ENCODE measurements at regions not wholly inside any gene's neighbourhood (a gene's known extent, or its start where the extent isn't known, plus 50 kb on each side); places are given as distances from the start of the nearest gene placed in this dataset.

GRCh38 chr18:49678440-49678839 lies 116.6 kb downstream of the LIPG start:
- H3K36me3 Mint-ChIP-seq: no peaks in the 10 kb centered on the region
- ATAC-seq (no peak), DNase-seq (ENCODE audit: low spot score in 2 of 2) (no peak)
- H3K4me3 Mint-ChIP-seq: no peak overlapping the region
- H3K27ac Mint-ChIP-seq: no peak overlapping the region
- peaks cover 5% of the 10 kb centered on the region for H3K4me1 Mint-ChIP-seq
- no peaks in the 10 kb centered on the region for H3K9me3 Mint-ChIP-seq

GRCh38 chr18:49677762-49678413 lies 116.0 kb downstream of the LIPG start:
- ATAC-seq (no peak), DNase-seq (ENCODE audit: low spot score in 2 of 2) (no peak)
- Mint-ChIP-seq H3K9me3 (no peaks in the 10 kb centered on the region), H3K4me1 (peaks cover 5% of the 10 kb centered on the region), H3K27ac (no peak overlapping the region), H3K36me3 (no peaks in the 10 kb centered on the region), H3K4me3 (no peak overlapping the region)

- DNase-seq (ENCODE audit: low spot score in 2 of 2) (no peak), ATAC-seq (no peak)
- Mint-ChIP-seq H3K36me3 (no peaks in the 10 kb centered on the region), H3K4me3 (no peak overlapping the region), H3K4me1 (peaks cover 5% of the 10 kb centered on the region), H3K27ac (no peak overlapping the region), H3K9me3 (no peaks in the 10 kb centered on the region)
These were observed 115.2 kb downstream of the LIPG start for GRCh38 chr18:49677081-49677480.

GRCh38 chr18:49673281-49673680 lies 111.4 kb downstream of the LIPG start:
- no peak overlapping the region for H3K27ac Mint-ChIP-seq
- no peaks in the 10 kb centered on the region for H3K9me3 Mint-ChIP-seq
- H3K4me3 Mint-ChIP-seq: no peak overlapping the region
- no peak for DNase-seq (ENCODE audit: low spot score in 2 of 2)
- H3K36me3 Mint-ChIP-seq: no peaks in the 10 kb centered on the region
- peaks cover 5% of the 10 kb centered on the region for H3K4me1 Mint-ChIP-seq
- no peak for ATAC-seq

- ATAC-seq: no peak
- no peak for DNase-seq (ENCODE audit: low spot score in 2 of 2)
- no peak overlapping the region for H3K27ac Mint-ChIP-seq
- H3K4me3 Mint-ChIP-seq: no peak overlapping the region
- H3K4me1 Mint-ChIP-seq: peaks cover 2% of the 10 kb centered on the region
- H3K36me3 Mint-ChIP-seq: no peaks in the 10 kb centered on the region
- H3K9me3 Mint-ChIP-seq: no peaks in the 10 kb centered on the region
These were observed 111.0 kb downstream of the LIPG start for GRCh38 chr18:49672853-49673252.

GRCh38 chr18:49669403-49669802 lies 107.5 kb downstream of the LIPG start:
- H3K4me1 Mint-ChIP-seq: no peaks in the 10 kb centered on the region
- DNase-seq (ENCODE audit: low spot score in 2 of 2) (no peak), ATAC-seq (no peak)
- H3K36me3 Mint-ChIP-seq: no peaks in the 10 kb centered on the region
- no peak overlapping the region for H3K27ac Mint-ChIP-seq
- H3K9me3 Mint-ChIP-seq: no peaks in the 10 kb centered on the region
- H3K4me3 Mint-ChIP-seq: no peak overlapping the region

- ATAC-seq: no peak
- Mint-ChIP-seq H3K36me3 (no peaks in the 10 kb centered on the region), H3K4me3 (no peak overlapping the region), H3K9me3 (no peaks in the 10 kb centered on the region), H3K4me1 (peaks cover 6% of the 10 kb centered on the region), H3K27ac (no peak overlapping the region)
- DNase-seq (ENCODE audit: low spot score in 2 of 2): no peak
These were observed 106.9 kb downstream of the LIPG start for GRCh38 chr18:49668574-49669275.

- no peaks in the 10 kb centered on the region for H3K9me3 Mint-ChIP-seq
- H3K4me1 Mint-ChIP-seq: peaks cover 6% of the 10 kb centered on the region
- no peaks in the 10 kb centered on the region for H3K36me3 Mint-ChIP-seq
- ATAC-seq (no peak), DNase-seq (ENCODE audit: low spot score in 2 of 2) (no peak)
- no peak overlapping the region for H3K4me3 Mint-ChIP-seq
- no peak overlapping the region for H3K27ac Mint-ChIP-seq
These were observed 105.6 kb downstream of the LIPG start for GRCh38 chr18:49667462-49667861.

- DNase-seq (ENCODE audit: low spot score in 2 of 2) (no peak), ATAC-seq (no peak)
- Mint-ChIP-seq H3K27ac (no peak overlapping the region), H3K36me3 (no peaks in the 10 kb centered on the region), H3K4me3 (no peak overlapping the region), H3K4me1 (peaks cover 6% of the 10 kb centered on the region), H3K9me3 (no peaks in the 10 kb centered on the region)
These were observed 104.4 kb downstream of the LIPG start for GRCh38 chr18:49666045-49666775.

GRCh38 chr18:49663899-49664890 lies 102.3 kb downstream of the LIPG start:
- H3K27ac Mint-ChIP-seq: no peak overlapping the region
- no peaks in the 10 kb centered on the region for H3K36me3 Mint-ChIP-seq
- no peaks in the 10 kb centered on the region for H3K9me3 Mint-ChIP-seq
- H3K4me3 Mint-ChIP-seq: no peak overlapping the region
- no peak for DNase-seq (ENCODE audit: low spot score in 2 of 2)
- peaks cover 6% of the 10 kb centered on the region for H3K4me1 Mint-ChIP-seq
- ATAC-seq: no peak

GRCh38 chr18:49662506-49662905 lies 100.6 kb downstream of the LIPG start:
- Mint-ChIP-seq H3K4me1 (peaks cover 6% of the 10 kb centered on the region), H3K4me3 (no peak overlapping the region), H3K36me3 (no peaks in the 10 kb centered on the region), H3K9me3 (no peaks in the 10 kb centered on the region), H3K27ac (no peak overlapping the region)
- DNase-seq (ENCODE audit: low spot score in 2 of 2) (no peak), ATAC-seq (no peak)

- Mint-ChIP-seq H3K27ac (no peak overlapping the region), H3K4me1 (peaks cover 3% of the 10 kb centered on the region), H3K4me3 (no peak overlapping the region), H3K36me3 (no peaks in the 10 kb centered on the region), H3K9me3 (no peaks in the 10 kb centered on the region)
- ATAC-seq (no peak), DNase-seq (ENCODE audit: low spot score in 2 of 2) (no peak)
These were observed 97.1 kb downstream of the LIPG start for GRCh38 chr18:49658823-49659404.

- peak; percentile 82 for ATAC-seq
- Mint-ChIP-seq H3K36me3 (no peaks in the 10 kb centered on the region), H3K27ac (no peak overlapping the region), H3K4me1 (peaks cover 7% of the 10 kb centered on the region), H3K9me3 (no peaks in the 10 kb centered on the region), H3K4me3 (no peak overlapping the region)
- no peak for DNase-seq (ENCODE audit: low spot score in 2 of 2)
These were observed 94.3 kb downstream of the LIPG start for GRCh38 chr18:49656073-49656692.

- Mint-ChIP-seq H3K36me3 (no peaks in the 10 kb centered on the region), H3K27ac (no peak overlapping the region), H3K9me3 (no peaks in the 10 kb centered on the region), H3K4me1 (peaks cover 7% of the 10 kb centered on the region), H3K4me3 (no peak overlapping the region)
- DNase-seq (ENCODE audit: low spot score in 2 of 2): no peak
- no peak for ATAC-seq
These were observed 93.6 kb downstream of the LIPG start for GRCh38 chr18:49655266-49656072.

Data from stimulated activated effector memory CD8-positive, alpha-beta T cell treated with anti-CD3 and anti-CD28 coated beads, Interleukin-12 subunit alpha, Interleukin-12 subunit beta, amount 100 ng/mL, for 72 hours (primary cell).